Stimulated activated CD4-positive, alpha-beta T cell treated with anti-CD3 and anti-CD28 coated beads, Interleukin-15, amount 100 ng/mL, for 1 hour (primary cell): ENCODE measurements at regions not wholly inside any gene's neighbourhood (a gene's known extent, or its start where the extent isn't known, plus 50 kb on each side); places are given as distances from the start of the nearest gene placed in this dataset.
"Not testable (repeated sequence)": the region's sequence is repeated elsewhere in the genome, so short reads cannot be mapped to it uniquely, and the experiment has no call there.

Experiments used
- DNase-seq, 2 donors: peaks; one replicate each; pipeline ENCODE4 v3.0.0-alpha.2; 2020; ENCODE audit warnings: low read depth in 1 of 2, low spot score in 1 of 2

DNA sequence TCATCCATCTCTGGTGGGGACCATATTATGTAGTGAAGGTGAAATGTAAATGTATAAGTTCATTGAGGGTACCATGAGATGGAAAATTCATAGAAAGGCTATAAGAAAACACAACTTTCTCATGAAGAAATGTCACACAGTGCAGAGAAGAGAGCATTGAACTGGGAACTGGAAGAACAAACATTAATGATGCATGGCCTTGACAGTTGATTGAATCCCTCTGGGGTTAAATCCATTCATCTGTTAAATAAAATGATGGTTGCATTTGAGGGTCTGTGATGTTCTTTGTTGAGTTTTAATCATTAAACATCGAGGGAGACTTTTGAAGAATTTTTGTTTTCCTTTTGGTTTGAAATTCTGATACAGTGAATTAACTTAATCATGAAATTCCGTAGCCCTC lies 1401.4 kb downstream of the FAM181B start:
- no peak for DNase-seq

GRCh38 chr11:81331611-81332235 lies 1401.9 kb downstream of the FAM181B start:
- DNase-seq: no peak

DNA sequence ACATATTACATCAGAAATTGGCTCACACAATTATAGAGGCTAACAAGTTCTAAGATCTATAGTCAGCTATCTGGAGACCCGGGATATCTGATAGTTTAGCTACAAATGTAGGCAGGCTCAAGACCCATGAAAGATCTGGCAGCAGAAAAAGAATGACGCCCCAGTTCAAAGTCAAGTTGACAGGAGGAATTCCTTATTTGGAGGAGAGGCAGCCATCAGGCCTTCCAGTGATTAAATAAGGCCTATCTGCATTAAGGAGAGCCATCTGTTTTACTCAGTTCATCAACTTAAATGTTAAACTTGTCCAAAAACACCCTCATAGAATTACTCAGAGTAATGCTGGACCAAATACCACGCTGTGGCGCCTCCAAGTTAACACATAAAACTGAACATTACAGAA lies 1402.6 kb downstream of the FAM181B start:
- DNase-seq: no peak

DNA sequence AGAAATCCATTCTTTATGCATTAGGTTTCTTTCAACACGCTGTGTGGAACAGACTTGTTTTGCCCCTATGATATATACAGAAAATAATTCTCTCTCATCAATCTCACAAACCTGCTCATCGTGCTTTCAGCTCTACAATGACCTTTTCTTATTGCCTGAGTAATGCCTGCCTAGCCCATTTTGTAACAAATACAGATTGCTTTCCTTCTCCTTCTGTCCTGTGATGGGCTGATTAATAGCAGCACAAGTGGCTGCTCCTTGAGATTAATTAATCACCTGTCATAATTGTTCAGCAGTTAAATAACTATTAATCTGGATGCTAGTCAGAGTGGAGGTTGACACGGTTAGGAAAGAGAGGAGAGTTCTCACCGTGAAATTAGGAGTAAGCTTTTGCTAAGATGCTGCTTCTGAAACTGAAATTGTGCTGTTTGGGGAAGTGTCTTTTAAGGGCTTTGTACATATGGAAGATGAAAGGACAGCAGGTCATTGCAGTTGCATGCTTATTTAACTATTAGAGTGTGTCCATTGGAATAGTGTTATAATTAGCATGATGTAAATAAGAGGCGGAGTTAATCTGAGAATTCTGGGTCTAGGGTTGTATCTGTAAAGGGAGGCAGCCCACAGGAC lies 1430.5 kb downstream of the FAM181B start:
- DNase-seq: no peak

- no peak for DNase-seq
Observed at GRCh38 chr11:81301166-81301830, 1432.4 kb downstream of the FAM181B start.

DNA sequence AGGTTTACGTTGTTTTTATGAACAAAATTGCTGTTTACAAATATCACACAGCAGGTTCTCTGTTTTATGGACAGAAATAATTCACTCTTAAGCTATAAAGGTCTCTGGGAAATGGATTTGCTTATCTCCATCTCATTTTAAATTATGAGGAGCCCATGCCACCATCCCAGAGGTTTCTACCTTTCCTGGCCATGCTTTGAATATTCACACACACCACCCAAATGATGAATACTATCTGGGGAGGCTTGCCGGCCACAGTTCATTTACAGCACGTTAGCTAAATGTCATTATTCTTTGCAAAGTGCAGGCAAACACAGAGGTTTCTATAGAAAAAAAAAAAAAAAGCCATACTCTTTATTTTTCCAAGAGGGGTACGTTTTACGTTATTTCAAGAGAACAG lies 1446.7 kb downstream of the FAM181B start:
- no peak for DNase-seq

- DNase-seq: no peak
Observed at GRCh38 chr11:81286550-81286949, 1447.1 kb downstream of the FAM181B start.

GRCh38 chr11:81280228-81280627 lies 1453.4 kb downstream of the FAM181B start:
- DNase-seq: not testable (repeated sequence)

DNA sequence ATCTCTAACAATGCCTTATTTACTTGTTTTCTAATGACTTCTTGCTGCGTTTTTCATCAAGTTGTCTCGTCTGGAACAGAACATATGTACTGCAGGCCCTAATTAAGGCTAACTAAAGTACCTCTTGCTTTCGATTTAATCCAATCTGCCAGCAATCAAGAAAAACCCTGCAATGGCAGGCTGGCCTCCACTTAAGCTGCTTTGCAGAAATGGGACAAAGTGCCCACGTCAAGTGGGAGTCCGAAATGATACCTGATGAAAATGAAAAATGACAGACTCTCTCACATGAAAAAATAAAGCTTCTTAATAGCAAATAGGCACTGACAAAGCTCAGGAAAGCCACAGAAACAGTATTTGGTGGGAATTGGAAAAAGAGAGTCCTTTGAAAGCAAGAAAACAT lies 1454.7 kb downstream of the FAM181B start:
- no peak for DNase-seq

DNA sequence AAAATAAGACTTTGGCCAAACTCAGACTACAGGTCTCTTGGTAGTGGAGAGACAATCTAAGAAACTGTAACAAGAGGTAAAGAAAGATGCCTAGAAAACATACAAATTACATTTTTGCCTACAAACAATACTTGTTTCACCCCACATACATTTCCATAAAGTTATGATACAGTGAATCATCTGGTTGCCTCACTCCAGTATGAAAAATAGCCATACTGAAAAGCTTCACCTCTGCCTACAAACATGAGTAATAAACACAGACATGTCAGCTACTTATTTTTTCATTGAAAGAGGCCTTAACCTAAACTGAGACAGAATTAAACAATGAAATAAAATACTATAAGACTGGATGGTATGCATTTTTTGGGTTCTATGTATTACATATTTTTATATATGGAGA lies 1463.0 kb downstream of the FAM181B start:
- DNase-seq: no peak

DNA sequence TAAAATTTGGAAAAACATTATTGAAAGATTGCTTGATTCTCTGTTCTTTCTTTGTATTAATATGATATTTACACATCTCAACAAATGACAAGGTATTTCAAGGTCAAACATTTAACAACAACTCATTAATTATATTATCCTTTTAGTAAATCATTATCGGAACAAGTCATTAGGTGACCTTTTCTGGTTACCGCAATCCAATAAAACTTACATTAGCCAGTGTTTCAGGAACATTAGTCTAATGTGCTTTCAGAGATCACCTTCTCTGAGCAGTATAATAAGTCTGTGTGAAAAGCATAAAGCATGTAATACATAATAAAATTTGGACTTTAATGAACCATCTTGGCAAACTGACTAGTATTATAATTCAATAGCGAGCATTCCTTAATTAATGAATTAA lies 1466.4 kb downstream of the FAM181B start:
- DNase-seq: no peak

DNA sequence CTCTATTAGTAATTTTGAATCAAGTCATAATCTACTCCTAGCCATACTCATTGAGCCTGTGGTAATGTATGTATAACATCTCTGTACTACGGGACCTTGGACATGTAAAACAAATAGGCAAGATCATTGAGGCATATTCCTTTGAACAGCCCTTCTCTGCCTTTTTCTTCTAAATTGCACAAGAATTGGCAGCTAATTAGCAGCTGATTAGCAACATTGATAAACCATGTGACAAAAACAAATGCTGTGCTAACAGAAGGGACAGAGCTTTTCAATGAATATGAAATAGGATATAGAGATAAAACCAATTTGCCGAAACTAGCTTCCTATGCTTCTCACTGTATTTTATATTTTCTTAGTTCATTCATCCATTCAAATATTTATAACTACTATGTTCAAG lies 1474.2 kb downstream of the FAM181B start:
- no peak for DNase-seq

- DNase-seq: no peak
Observed at GRCh38 chr11:81255895-81256294, 1477.8 kb downstream of the FAM181B start.

DNA sequence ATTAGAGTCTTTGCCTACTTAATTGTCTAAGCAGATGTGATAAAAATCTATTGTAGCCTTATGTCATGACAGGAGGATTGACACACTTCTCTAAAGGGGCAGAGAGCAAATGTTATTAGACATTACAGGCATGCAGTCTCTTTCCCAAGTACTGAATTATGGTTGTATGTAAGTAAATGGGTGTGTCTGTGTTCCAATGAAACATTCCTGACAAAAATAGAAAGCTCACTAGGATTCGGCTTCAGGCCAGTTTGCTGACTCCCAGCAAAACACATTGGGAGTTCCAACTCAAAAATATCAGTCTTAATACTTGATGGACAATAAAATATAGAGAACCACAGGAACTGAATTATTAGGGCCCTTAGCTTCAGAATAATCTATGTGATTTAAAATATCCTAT lies 1480.4 kb downstream of the FAM181B start:
- no peak for DNase-seq

DNA sequence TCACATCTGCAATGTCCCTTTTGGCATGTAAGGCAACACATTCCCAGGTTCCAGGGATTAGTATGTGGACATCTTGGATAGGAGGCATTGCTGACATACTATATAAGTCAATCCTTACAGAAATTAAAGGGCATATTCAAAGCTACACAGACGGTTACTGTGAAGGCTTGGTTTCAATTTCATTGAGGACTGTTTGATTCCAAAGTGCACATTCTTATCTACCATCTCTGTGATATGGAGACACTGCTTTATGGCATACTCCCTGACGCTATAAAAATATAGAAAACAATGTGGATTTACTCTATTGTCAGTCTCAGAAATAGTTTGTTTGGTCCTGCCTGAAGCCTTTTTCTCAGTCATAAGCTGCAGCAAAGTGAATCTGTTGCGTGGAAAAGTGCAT lies 1486.7 kb downstream of the FAM181B start:
- DNase-seq: no peak

GRCh38 chr11:81245791-81246190 lies 1487.9 kb downstream of the FAM181B start:
- no peak for DNase-seq

GRCh38 chr11:81241672-81242275 lies 1491.9 kb downstream of the FAM181B start:
- no peak for DNase-seq

GRCh38 chr11:81237139-81237538 lies 1496.5 kb downstream of the FAM181B start:
- no peak for DNase-seq

- DNase-seq: not testable (repeated sequence)
Observed at GRCh38 chr11:81227409-81227808, 1506.3 kb downstream of the FAM181B start.

DNA sequence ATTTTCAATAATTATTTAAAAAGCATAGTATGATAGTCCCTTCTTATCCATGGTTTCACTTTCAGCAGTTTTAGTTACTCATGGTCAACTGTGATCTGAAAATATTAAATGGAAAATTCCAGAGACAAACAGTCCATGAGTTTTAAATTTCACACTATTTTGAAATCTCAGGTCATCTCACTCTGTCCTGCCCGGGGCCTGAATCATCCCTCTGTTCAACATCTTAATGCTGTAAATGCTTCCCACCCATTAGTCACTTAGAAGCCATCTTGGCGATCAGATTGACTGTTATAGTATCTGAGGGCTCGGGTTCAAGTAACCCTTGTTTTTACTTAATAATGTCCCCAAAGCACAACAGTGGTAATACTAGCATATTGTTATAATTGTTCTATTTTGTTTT lies 1509.3 kb downstream of the FAM181B start:
- no peak for DNase-seq

- no peak for DNase-seq
Observed at GRCh38 chr11:81222491-81222890, 1511.2 kb downstream of the FAM181B start.
